Hepatocyte (in vitro differentiated cells): ENCODE measurements at regions not wholly inside any gene's neighbourhood (a gene's known extent, or its start where the extent isn't known, plus 50 kb on each side); places are given as distances from the start of the nearest gene placed in this dataset.

ENCODE experiments used
- EZH2phosphoT487 ChIP-seq: fragments of 200-600 bp; sonication (generic); IDR thresholded peaks from one replicate; pipeline ENCODE4 v1.6.1; 2018; ENCODE audit warnings: antibody characterized with exemption, mild to moderate bottlenecking, low read depth, moderate library complexity; ENCODE audit not compliant: unreplicated experiment, severe bottlenecking
- TF ChIP-seq, protein P1 (sequence below): fragments of 200-600 bp; sonication (generic); IDR thresholded peaks from 2 replicates; pipeline ENCODE4 v1.5.1; 2016; ENCODE audit warnings: antibody characterized with exemption, mild to moderate bottlenecking; ENCODE audit not compliant: poor library complexity

DNA sequence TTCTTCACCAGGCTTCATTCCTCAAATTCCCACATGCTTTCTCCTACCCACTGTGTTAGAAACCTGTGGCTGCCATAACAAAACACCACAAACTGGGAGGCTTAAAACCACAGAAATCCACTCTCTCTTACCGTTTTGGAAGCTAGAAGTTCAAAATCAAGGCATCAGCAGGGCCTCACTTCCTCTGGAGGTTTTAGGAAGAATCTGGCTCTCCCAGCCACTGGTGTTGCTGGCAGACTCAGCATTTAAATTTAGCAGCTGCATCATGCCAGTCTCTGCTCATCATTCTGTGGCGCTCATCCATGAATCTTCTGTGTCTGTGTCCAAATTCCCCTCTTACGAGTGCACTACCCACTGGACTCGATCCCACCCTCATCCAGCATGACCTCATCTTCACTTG is 248.5 kb downstream of the ZNF516 start:
- TF ChIP-seq EZH2phosphoT487: no peak
- TF ChIP-seq, protein P1, sequence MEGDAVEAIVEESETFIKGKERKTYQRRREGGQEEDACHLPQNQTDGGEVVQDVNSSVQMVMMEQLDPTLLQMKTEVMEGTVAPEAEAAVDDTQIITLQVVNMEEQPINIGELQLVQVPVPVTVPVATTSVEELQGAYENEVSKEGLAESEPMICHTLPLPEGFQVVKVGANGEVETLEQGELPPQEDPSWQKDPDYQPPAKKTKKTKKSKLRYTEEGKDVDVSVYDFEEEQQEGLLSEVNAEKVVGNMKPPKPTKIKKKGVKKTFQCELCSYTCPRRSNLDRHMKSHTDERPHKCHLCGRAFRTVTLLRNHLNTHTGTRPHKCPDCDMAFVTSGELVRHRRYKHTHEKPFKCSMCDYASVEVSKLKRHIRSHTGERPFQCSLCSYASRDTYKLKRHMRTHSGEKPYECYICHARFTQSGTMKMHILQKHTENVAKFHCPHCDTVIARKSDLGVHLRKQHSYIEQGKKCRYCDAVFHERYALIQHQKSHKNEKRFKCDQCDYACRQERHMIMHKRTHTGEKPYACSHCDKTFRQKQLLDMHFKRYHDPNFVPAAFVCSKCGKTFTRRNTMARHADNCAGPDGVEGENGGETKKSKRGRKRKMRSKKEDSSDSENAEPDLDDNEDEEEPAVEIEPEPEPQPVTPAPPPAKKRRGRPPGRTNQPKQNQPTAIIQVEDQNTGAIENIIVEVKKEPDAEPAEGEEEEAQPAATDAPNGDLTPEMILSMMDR: no peak
